Lung (tissue), 11 donors: ENCODE measurements at regions not wholly inside any gene's neighbourhood (a gene's known extent, or its start where the extent isn't known, plus 50 kb on each side); places are given as distances from the start of the nearest gene placed in this dataset.

Source experiments
- ATAC-seq: fragments of 200-7000 bp; cut with Tn5 transposase; one replicate; pipeline ENCODE4 v1.9.1; 2020; ENCODE audit warnings: moderate number of reproducible peaks; ENCODE audit not compliant: insufficient read depth, low FRiP score
- DNase-seq, 3 donors: peaks; one replicate each; pipeline ENCODE4 v3.0.0-alpha.2; 2013 to 2017
- H3K27ac ChIP-seq, 2 donors: one replicate each; pipeline ENCODE4 v1.5.1; 2013; ENCODE audit warnings: mild to moderate bottlenecking in 2 of 2, moderate library complexity in 2 of 2, control low read depth in 1 of 2, inconsistent platforms in 1 of 2, low read depth in 1 of 2, low read length in 1 of 2
- H3K27me3 ChIP-seq, 3 donors: one replicate each; pipeline ENCODE4 v1.5.1; 2013; ENCODE audit warnings: low read length in 2 of 3; ENCODE audit not compliant: control insufficient read depth in 3 of 3, insufficient read depth in 3 of 3
- H3K36me3 ChIP-seq, 4 donors: one replicate each; pipeline ENCODE4 v1.5.1; 2013; ENCODE audit warnings: low read length in 4 of 4, mild to moderate bottlenecking in 1 of 4, moderate library complexity in 1 of 4; ENCODE audit not compliant: control insufficient read depth in 4 of 4, insufficient read depth in 4 of 4
- H3K4me1 ChIP-seq, 5 donors: one replicate each; pipeline ENCODE4 v1.5.1; 2013; ENCODE audit warnings: low read length in 5 of 5, mild to moderate bottlenecking in 2 of 5, moderate library complexity in 1 of 5; ENCODE audit not compliant: control insufficient read depth in 5 of 5, insufficient read depth in 5 of 5
- H3K4me3 ChIP-seq: one replicate; pipeline ENCODE4 v1.5.1; 2013; ENCODE audit warnings: mild to moderate bottlenecking, control low read depth, moderate library complexity
- H3K9ac ChIP-seq, 2 donors: one replicate each; pipeline ENCODE4 v1.5.1; 2013; ENCODE audit warnings: low read length in 2 of 2, control low read depth in 1 of 2; ENCODE audit not compliant: insufficient read depth in 1 of 2
- H3K9me3 ChIP-seq, 4 donors: one replicate each; pipeline ENCODE4 v1.5.1; 2013; ENCODE audit warnings: low read length in 3 of 4, mild to moderate bottlenecking in 1 of 4, moderate library complexity in 1 of 4; ENCODE audit not compliant: control insufficient read depth in 4 of 4, insufficient read depth in 3 of 4
- CTCF ChIP-seq: IDR thresholded peaks from 2 replicates; pipeline ENCODE4 v1.5.1; 2012; ENCODE audit warnings: mild to moderate bottlenecking; ENCODE audit errors: control extremely low read depth, extremely low read depth
- WGBS, 2 donors: extraction: QIAGEN DNeasy Blood & Tissue Kit; methylation state at CpG; one replicate each; pipeline ENCODE4 v1.1.7; 2013; 5-methylcytosine and 5-hydroxymethylcytosine counted together
- donor health status: control.
- donor health status: control.
- donor health status: Bipolar disorder and iron deficiency.
- donor health status: healthy.
- donor health status: DM: yes; HTN: yes; CAD: no.

GRCh38 chr1:162916821-162917613, 56.0 kb upstream of the CCDC190 start:
- peaks cover 0 to 6% (median 3%) of the 10 kb centered on the region in 4 donors for H3K9me3 ChIP-seq
- 89 to 91% methylated on average over 6 of the region's 6 CpGs for WGBS, 2 donors
- no peak for DNase-seq
- H3K4me3 ChIP-seq = no peak overlapping the region
- no peak for ATAC-seq
- H3K4me1 ChIP-seq = no peaks in the 10 kb centered on the region
- H3K36me3 ChIP-seq = no peaks in the 10 kb centered on the region
- no peak overlapping the region for H3K27ac ChIP-seq
- H3K9ac ChIP-seq = no peak overlapping the region
- no peak for TF ChIP-seq CTCF
- no peaks in the 10 kb centered on the region for H3K27me3 ChIP-seq

GRCh38 chr1:162916407-162916806, 55.4 kb upstream of the CCDC190 start:
- no peak overlapping the region for H3K4me3 ChIP-seq
- no peak overlapping the region for H3K9ac ChIP-seq
- H3K9me3 ChIP-seq = peaks cover 0 to 6% (median 3%) of the 10 kb centered on the region in 4 donors
- 63 to 76% methylated on average over 2 of the region's 2 CpGs for WGBS, 2 donors
- no peaks in the 10 kb centered on the region for H3K36me3 ChIP-seq
- TF ChIP-seq CTCF = no peak
- no peak for ATAC-seq
- DNase-seq = no peak
- H3K27ac ChIP-seq = no peak overlapping the region
- H3K4me1 ChIP-seq = no peaks in the 10 kb centered on the region
- no peaks in the 10 kb centered on the region for H3K27me3 ChIP-seq

- TF ChIP-seq CTCF = no peak
- no peak for DNase-seq
- Histone ChIP-seq H3K27me3 (no peaks in the 10 kb centered on the region), H3K27ac (no peak overlapping the region), H3K4me3 (no peak overlapping the region), H3K9me3 (peaks cover 0 to 6% (median 3%) of the 10 kb centered on the region in 4 donors), H3K36me3 (no peaks in the 10 kb centered on the region), H3K9ac (no peak overlapping the region), H3K4me1 (peaks cover 0 to 3% (median 0%) of the 10 kb centered on the region in 5 donors)
- ATAC-seq = no peak
These were observed 53.6 kb upstream of the CCDC190 start for GRCh38 chr1:162914601-162915000.
